ENCODE measurements at regions not wholly inside any gene's neighbourhood (a gene's known extent, or its start where the extent isn't known, plus 50 kb on each side); places are given as distances from the start of the nearest gene placed in this dataset.

DNA sequence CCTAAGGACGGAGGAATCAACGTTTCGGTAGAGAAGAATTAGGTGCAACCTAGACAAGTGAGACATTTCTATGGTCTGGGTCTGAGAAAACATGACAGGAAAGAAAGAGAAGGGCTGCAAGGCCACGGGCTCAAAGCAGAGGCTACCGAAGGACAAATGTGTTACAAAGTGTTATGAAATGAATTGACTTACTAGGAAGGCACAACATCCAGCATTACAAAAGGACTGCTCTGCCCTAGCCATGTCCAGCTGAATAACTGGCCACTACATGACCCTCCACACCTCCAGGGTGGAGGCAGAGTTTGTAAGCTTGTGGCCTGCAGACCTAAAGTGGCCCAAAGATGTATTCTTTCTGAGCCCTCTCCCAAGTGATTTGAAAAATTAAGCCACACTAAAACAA is 133.6 kb downstream of the GDAP2 start:
- TF ChIP-seq EP300 (IDR thresholded peaks at IDR 0.05) (no peak), POLR2A (IDR thresholded peaks at IDR 0.05; ENCODE audit: low read depth) (no peak), POLR2AphosphoS5 (IDR thresholded peaks at IDR 0.05) (no peak)
- TF ChIP-seq, protein P1, sequence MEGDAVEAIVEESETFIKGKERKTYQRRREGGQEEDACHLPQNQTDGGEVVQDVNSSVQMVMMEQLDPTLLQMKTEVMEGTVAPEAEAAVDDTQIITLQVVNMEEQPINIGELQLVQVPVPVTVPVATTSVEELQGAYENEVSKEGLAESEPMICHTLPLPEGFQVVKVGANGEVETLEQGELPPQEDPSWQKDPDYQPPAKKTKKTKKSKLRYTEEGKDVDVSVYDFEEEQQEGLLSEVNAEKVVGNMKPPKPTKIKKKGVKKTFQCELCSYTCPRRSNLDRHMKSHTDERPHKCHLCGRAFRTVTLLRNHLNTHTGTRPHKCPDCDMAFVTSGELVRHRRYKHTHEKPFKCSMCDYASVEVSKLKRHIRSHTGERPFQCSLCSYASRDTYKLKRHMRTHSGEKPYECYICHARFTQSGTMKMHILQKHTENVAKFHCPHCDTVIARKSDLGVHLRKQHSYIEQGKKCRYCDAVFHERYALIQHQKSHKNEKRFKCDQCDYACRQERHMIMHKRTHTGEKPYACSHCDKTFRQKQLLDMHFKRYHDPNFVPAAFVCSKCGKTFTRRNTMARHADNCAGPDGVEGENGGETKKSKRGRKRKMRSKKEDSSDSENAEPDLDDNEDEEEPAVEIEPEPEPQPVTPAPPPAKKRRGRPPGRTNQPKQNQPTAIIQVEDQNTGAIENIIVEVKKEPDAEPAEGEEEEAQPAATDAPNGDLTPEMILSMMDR (IDR thresholded peaks at IDR 0.05): no peak
- intact Hi-C loops (cut with DNase I): no loop called here
- H3K36me3 ChIP-seq: no peaks in the 10 kb centered on the region
- DNase-seq (ENCODE audit: extremely low spot score): no peak
- 71% methylated on average over 5 of the region's 5 CpGs for WGBS
- H3K4me1 ChIP-seq: peaks cover 0 to 17% (median 0%) of the 10 kb centered on the region in 4 donors
- no peak overlapping the region for H3K4me3 ChIP-seq
- no peaks in the 10 kb centered on the region for H3K27me3 ChIP-seq
- no peak overlapping the region for H3K27ac ChIP-seq (replicated peaks in 1 of 4)
- H3K9me3 ChIP-seq: no peaks in the 10 kb centered on the region

DNA sequence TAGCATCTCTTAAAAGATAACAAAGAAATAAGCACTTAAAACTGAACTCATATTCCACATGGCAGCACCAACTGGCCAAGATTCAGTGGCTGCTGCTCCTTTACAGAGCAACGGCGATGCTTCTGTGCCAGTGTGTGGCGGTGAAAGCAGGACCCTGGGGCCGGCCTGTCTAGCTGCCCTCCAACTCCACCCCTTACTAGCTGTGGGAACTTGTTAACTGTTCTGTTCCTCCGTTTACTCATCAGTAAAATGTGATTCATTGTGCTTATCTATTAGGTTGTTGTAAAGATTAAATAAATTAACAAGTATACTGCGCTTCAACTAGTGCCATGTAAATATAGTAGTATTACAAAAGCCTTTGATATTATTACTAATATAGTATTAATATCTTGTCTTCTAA is 133.2 kb downstream of the GDAP2 start:
- TF ChIP-seq, protein P1 (IDR thresholded peaks at IDR 0.05): no peak
- TF ChIP-seq EP300 (IDR thresholded peaks at IDR 0.05) (no peak), POLR2A (IDR thresholded peaks at IDR 0.05; ENCODE audit: low read depth) (no peak), POLR2AphosphoS5 (IDR thresholded peaks at IDR 0.05) (no peak)
- intact Hi-C loops (cut with DNase I): no loop called here
- WGBS: 90% methylated on average over 6 of the region's 6 CpGs

DNA sequence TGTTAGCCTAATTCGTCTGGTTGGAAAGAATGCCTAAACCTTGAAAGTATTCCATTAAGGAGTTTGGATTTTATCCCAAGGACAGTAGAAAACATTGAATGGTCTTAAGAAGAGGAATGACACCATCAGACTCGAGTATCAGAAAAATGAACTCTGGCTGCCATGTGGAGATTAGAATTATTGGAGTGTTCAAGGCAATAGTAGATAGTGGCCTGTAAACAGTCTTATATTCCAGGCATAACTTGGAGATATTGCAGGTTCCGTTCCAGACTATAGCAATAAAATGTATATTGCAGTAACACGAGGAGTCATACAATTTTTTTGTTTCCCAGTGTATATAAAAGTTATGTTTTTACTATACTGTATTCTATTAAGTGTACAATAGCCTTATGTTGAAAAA is 130.9 kb downstream of the GDAP2 start:
- 76% methylated on average over 4 of the region's 4 CpGs for WGBS

More for the DNA sequence above, 133.2 kb downstream of the GDAP2 start:
- Histone ChIP-seq H3K36me3 (no peaks in the 10 kb centered on the region), H3K4me3 (no peak overlapping the region), H3K27me3 (no peaks in the 10 kb centered on the region), H3K4me1 (peaks cover 0 to 17% (median 0%) of the 10 kb centered on the region in 4 donors), H3K9me3 (no peaks in the 10 kb centered on the region), H3K27ac (replicated peaks in 1 of 4) (no peak overlapping the region)
- DNase-seq (ENCODE audit: extremely low spot score): no peak

DNA sequence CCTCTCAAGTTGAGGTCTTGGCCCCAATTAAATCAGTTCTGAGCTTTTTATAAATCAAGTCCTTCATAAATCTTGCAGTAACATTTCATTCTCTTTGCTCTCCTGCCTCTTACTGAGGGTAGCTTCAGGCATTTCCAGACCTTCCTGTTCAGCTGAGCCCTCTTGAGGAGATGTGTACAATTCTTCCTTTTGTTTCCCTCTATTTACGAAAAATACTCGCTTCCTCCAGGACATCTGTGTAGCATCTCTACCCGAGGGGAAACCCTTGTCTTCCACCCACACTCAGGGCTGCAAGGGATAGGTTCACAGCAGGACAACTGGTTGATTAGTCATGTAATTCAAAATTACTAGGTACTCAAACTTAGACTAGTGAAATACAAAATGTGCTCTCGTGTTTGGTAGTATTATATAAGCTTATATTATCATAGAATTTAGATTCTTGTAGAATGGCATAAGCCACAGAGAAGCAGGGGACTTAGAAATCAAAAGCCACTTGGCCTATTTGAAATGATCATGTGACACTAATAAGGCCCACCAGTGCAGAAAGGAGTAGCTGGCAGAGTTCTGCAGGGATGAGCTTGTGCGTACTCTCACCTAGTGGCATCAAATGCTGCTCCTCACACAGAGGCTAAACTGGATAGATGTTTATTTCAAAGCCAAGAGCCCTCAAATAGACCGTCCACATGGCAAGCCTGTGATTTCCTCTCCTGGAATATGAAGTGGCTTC is 126.7 kb downstream of the GDAP2 start:
- H3K27me3 ChIP-seq: no peaks in the 10 kb centered on the region
- no peak overlapping the region for H3K4me3 ChIP-seq
- TF ChIP-seq, protein P1 (IDR thresholded peaks at IDR 0.05): no peak
- TF ChIP-seq EP300 (IDR thresholded peaks at IDR 0.05) (no peak), POLR2A (IDR thresholded peaks at IDR 0.05; ENCODE audit: low read depth) (no peak), POLR2AphosphoS5 (IDR thresholded peaks at IDR 0.05) (no peak)
- no peaks in the 10 kb centered on the region for H3K36me3 ChIP-seq
- H3K9me3 ChIP-seq: no peaks in the 10 kb centered on the region
- DNase-seq (ENCODE audit: extremely low spot score): no peak
- H3K4me1 ChIP-seq: peaks cover 0 to 8% (median 0%) of the 10 kb centered on the region in 4 donors
- H3K27ac ChIP-seq (replicated peaks in 1 of 4): no peak overlapping the region
- WGBS: 53% methylated on average over 6 of the region's 6 CpGs
- intact Hi-C loops (cut with DNase I): no loop called here

More for the DNA sequence above, 130.9 kb downstream of the GDAP2 start:
- no peaks in the 10 kb centered on the region for H3K27me3 ChIP-seq
- peaks cover 0 to 15% (median 4%) of the 10 kb centered on the region in 4 donors for H3K4me1 ChIP-seq
- no peak overlapping the region for H3K4me3 ChIP-seq
- no peaks in the 10 kb centered on the region for H3K36me3 ChIP-seq
- intact Hi-C loops (cut with DNase I): no loop called here
- H3K9me3 ChIP-seq: no peaks in the 10 kb centered on the region
- no peak for TF ChIP-seq EP300 (IDR thresholded peaks at IDR 0.05)
- TF ChIP-seq POLR2AphosphoS5 (IDR thresholded peaks at IDR 0.05): no peak
- TF ChIP-seq, protein P1 (IDR thresholded peaks at IDR 0.05): no peak
- TF ChIP-seq POLR2A (IDR thresholded peaks at IDR 0.05; ENCODE audit: low read depth): no peak
- H3K27ac ChIP-seq (replicated peaks in 1 of 4): no peak overlapping the region
- no peak for DNase-seq (ENCODE audit: extremely low spot score)

All from esophagus muscularis mucosa (tissue), 4 donors.